ENCODE measurements at regions not wholly inside any gene's neighbourhood (a gene's known extent, or its start where the extent isn't known, plus 50 kb on each side); places are given as distances from the start of the nearest gene placed in this dataset.
"Not testable (repeated sequence)": the region's sequence is repeated elsewhere in the genome, so short reads cannot be mapped to it uniquely, and the experiment has no call there.

DNA sequence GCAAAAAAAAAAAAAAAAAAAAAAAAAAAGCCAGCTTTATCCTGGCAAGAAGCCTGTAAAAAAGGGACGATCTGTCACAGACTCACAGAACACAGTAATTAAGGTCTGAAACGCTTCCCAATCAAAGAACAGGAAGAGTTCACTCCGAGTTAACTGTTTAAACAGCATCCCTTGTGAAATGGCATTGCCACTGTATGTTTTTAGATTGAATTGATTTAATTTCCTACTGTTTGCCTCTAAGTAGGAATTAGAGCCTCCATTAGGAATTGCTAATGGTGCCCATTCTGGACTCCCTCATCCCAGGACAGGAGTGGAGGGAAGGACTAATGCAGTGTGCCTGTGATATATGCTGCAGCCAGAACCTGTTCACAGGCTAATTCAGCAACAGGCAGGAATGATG, 370.8 kb downstream of the RWDD3 start:
- DNase-seq (ENCODE audit: low read depth, low spot score): no peak

DNA sequence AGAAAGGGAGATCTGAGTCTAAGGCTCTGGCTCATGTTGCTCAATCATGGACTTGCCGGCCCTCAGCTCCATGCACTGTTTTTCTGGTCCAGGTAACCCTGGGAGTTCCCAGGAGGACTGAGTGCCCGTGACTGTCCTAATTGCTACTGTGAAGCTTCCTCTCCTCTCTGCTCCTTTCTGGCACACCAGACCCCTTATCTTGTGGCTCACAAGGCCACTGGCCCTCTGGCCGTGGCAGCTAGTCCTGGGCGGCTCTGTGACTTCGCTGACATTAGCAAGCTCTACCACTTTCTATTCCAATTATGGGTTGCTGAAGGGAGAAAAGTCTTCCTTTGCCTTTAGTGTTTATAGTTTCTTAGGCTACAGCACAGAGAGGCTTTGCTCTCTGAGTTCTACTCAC, 380.2 kb downstream of the RWDD3 start:
- DNase-seq (ENCODE audit: low read depth, low spot score): no peak

DNA sequence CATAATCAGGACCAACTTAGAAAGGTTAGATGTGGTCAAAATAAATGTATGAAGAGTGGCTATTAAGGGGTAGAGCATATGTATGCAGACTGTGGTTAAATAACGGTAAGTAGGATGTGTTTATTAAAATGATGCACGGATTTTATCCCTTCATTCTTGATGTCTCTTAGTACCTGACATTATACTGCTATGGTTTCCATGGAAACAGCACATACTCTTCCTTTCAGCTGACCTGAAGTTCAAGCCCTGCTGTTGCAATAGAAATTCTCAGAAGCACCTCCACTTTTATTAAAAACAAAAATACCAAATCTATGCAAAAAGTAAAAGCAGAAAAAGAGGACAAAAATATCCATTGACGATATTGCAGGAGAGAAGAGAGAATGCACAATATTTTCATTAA, 381.4 kb downstream of the RWDD3 start:
- no peak for DNase-seq (ENCODE audit: low read depth, low spot score)

DNA sequence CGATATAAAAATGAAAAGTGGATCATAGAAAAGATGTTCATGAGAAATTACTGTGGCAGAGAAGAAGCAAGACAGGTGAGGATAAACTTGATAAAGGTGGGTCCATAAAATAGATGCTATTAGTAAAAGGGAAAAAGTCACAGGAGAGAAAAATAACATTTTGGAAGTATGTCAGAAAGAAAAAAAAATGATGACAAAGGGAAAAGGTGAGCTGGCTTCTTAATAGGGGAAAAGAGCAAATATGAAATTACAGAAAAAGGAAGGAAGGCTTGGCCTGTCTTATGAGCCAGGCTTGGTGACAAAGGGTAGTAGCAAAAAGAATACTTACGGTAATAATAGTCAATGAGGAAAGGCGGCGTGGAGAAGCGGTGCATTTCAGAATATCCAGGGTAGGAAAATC, 386.1 kb downstream of the RWDD3 start:
- no peak for DNase-seq (ENCODE audit: low read depth, low spot score)

DNA sequence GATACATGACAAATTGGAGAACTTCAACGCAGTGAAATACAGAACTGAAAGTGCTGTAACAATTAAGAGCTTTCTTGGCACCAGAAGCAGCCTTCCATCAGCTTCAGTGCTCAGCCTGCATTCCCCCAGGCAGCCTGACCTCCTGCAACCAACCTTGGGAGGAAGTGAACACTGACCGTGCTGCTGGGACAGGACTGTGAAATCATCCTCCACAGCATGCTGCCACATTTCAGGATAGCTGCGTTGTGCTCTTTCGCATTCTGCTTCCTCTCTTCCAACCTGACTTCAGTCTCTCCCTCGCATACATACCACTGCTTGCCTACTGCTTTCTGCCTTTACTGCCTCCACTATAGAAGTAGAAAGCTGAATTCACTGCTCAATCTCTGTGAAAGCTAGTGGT, 388.6 kb downstream of the RWDD3 start:
- DNase-seq (ENCODE audit: low read depth, low spot score): no peak

DNA sequence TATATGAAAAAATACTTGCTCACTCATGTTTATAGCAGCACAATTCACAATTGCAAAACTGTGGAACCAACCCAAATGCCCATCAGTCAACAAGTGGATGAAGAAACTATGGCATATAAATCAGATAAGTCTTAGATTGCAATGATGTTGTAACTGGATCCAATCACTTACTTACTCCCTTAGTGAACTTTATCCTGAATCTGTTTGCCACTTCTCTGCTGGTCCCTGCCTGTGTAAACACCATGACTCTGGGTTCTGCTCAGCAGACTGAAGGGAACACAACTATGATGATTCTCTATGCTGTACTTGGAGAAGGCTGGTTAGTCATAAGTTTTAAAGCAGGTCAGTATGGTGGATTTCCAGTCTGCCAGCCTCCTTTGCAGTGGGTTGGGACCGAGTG, 391.2 kb downstream of the RWDD3 start:
- DNase-seq (ENCODE audit: low read depth, low spot score): no peak

DNA sequence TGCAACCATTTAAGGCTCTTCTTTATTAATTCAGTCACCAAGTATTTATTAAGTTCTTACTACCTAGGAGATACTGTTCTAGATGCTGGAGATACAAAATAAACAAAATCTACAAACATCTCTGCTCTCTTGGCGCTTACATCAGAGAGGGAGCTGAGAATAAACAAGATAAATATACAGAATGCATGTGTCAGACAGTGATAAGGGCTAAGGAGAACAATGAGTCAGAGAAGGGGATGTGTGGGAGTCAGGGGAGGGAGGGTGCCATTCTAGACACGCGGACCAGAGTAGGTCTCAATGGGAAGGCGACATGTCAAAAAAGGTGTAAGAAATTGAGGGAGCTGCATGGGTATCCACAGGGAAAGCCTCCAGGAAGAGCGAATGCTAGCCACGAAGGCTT, 393.2 kb downstream of the RWDD3 start:
- no peak for DNase-seq (ENCODE audit: low read depth, low spot score)

DNA sequence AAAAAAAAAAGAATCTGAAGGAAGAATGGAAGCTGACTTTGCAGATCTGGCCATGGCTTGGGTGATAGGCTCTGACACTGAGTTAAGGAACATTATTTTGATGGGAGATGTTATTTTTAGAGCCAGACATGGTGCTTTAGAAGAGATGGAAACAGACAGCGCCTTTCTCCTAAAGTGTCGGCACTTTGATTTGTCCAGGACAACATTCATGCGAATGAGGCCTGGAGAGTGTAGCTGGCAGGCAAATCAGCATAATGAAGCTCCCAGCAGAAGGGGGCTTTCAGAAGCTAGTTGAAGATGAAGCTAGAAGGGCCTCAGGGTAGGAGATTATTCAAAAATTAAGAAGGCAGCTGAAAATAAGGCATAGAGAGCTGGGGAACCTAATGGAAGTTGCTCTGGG, 397.7 kb downstream of the RWDD3 start:
- DNase-seq (ENCODE audit: low read depth, low spot score): no peak

DNA sequence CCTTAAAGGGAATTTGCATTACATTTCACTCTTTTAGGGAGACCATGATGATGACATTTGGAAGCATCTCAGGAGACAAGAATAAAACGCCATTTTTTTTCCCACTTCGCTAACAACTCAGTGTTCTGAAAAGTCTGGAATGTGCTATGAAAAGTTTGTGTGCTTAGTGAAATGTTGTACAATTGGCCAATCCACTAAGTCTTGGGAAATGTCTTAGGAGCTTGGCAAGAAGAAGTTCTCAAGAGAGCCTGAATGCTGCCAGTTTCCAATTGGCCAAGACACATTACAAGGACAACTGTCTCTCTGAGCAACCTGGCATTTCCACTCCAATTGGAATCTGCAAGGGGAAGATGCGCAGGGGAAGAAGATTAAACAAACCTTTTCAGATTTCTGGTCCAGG, 401.8 kb downstream of the RWDD3 start:
- DNase-seq (ENCODE audit: low read depth, low spot score): no peak

DNA sequence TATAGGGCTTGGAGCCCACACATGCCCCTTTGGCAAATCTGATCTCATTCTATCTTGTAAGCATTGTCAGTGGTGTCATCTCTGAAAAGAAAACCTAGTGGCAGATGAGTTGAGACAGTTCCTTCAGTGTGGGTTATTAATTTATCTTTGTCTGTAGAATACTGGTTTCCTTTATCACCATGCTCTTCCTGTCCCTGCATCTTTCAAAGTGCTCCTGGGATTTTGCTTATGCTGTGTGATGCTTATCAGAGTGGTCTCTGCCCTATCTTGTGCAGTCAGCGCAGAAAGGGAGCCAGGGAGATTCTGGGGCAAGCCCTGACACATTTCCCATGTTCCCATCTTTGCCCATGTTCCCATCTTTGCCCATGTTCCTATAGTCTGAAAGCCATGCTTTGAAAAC, 402.9 kb downstream of the RWDD3 start:
- DNase-seq (ENCODE audit: low read depth, low spot score): no peak

DNA sequence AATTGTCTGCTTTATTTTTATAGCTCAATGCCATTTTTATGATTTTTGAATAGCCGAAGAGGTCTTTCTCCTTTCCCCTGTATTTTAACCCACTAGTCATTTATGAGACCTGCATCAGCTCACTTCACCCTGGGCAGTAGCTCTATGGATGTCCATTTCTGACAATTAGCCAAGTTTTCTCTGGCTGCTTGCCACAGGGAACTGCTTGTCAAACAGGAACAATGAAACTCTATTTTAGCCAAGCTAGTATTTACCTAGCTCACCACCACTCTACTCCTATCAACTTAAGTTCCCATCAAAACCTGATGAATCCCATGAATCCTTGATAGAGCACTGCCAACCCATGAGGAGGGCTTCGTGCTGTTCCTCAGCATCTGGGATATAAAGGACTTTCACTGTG, 406.7 kb downstream of the RWDD3 start:
- DNase-seq (ENCODE audit: low read depth, low spot score): no peak

DNA sequence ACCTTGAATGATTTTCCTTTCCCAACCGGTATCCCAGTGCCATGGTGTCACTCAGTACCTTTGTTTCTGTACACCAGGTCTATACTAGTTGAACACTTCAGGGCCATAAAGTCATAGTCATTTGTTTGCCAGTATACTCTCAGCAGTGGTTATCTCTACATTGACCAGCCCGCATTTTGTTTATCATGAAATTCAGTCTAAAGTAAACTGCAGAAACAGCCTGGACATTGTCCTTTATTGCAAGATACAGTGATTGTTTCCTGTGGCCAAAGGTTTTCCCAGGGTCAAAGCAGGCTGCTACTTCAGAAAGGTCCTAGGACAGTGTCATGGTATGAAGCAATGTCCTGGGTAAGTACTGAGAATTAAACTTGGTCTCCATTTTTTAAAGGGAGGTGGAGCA, 407.4 kb downstream of the RWDD3 start:
- no peak for DNase-seq (ENCODE audit: low read depth, low spot score)

DNA sequence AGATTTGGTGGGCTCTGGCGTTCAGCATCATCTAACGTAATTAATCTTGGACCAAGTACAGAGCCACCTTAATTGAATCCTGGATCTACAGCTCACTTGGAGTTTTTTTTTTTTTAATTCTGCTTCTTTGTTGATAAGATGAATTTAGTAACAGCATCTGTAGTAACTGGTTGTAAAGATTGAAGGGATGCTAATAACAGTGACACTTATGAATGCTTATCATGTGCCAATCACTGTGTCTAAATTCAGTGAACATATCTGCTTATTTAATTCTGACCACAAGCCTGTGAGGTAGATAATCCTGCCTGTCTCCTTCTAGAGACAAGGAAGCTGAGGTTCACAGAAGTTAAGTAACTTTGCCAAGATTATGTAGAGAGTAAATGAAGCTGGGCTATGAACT, 408.0 kb downstream of the RWDD3 start:
- DNase-seq (ENCODE audit: low read depth, low spot score): no peak

DNA sequence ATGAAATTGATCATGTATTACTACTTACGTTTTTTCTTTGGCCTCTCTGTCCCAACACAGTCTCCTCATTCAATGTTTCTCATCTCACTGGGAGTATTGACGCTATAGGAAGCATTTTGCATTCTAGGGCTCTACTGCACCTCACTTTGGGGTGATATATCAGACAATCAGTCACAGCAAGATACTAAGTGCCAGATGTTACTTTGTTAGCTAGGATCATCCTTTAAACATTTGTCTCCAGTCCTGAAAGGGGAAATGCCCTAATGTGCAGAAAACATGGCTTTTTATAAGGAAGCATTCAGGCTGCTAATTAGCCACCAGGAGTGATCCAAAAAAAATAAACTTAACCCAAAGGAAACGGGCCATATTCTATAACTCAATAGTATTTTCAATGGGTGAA, 409.1 kb downstream of the RWDD3 start:
- no peak for DNase-seq (ENCODE audit: low read depth, low spot score)

DNA sequence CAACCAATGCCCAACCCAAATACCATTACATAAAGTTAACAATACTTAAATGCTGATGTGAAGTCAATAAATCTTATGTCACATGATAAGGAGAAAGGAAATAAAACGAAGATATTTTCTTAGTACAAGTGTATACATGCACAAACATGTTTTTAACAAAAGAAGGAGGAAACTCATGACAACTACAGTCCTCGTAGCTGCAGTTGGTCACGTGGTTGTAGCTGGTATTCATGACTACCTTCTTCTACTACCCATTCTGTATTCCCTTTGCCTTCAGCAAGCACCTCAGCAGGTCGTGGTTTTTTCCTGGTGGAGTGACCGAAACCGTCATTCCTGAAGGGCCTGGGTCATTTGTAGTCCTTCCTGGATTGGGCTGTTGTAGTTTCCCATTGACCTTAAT, 411.1 kb downstream of the RWDD3 start:
- not testable (repeated sequence) for DNase-seq (ENCODE audit: low read depth, low spot score)

DNA sequence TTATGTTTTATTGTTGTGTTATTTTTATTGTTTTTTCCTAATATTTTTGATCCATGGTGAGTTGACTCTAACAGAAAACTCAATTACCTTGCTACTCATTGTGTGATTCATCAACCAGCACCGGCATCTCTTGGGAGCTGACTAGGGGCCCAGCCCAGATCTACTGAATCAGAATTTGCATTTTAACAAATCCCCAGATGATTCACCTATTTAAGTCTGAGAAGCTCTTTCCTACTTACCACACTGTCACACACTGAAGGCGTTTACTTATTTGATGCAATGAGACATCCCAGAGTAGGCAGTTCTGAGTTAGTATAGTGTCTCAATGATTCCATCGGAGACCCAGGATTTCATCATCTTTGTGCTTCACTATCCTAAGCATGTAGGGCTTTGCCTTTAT, 416.6 kb downstream of the RWDD3 start:
- no peak for DNase-seq (ENCODE audit: low read depth, low spot score)

DNA sequence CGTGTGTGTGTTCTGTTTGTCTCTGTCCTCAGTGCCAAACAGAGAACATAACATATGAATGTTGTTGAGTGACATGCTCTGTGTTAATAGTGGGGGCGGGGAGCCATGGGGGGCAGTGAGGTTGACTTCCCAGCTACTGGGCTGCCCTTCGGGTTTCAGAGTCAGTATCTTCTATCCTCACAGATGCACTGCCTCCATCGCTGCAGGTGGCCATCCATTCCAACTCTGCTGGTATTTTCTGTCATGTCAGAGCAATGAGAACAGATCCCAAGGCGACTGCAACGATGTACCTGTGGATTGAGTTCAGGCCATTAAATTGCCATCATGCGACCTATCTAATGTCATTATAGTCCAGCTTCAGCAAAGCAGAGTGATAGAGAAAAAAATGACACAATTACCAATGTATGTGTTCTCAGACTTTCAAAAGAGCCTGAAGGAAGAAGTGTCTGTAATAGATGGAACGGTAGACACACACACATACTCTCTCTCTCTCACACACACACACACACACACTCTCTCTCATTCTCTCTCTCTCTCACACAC, 418.5 kb downstream of the RWDD3 start:
- DNase-seq (ENCODE audit: low read depth, low spot score): no peak

DNA sequence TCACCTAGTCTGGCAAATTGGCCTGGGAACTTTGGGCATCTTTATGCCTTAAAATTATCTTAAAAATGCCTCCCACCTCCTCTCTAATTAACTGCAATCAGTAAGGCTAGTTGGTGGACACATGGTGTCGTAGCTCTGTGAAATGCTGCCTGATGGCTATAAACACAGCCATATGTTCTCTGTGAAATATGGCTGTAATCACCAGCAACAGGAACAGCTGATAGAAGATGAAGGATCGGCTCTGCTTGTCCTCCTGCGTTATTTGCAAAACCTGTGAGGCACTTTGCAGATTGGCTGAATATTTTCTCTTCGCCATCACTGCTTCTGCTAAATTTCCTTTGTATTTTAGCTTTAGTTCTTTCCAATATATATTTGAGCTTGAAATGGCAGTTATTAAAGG, 419.6 kb downstream of the RWDD3 start:
- DNase-seq (ENCODE audit: low read depth, low spot score): no peak

DNA sequence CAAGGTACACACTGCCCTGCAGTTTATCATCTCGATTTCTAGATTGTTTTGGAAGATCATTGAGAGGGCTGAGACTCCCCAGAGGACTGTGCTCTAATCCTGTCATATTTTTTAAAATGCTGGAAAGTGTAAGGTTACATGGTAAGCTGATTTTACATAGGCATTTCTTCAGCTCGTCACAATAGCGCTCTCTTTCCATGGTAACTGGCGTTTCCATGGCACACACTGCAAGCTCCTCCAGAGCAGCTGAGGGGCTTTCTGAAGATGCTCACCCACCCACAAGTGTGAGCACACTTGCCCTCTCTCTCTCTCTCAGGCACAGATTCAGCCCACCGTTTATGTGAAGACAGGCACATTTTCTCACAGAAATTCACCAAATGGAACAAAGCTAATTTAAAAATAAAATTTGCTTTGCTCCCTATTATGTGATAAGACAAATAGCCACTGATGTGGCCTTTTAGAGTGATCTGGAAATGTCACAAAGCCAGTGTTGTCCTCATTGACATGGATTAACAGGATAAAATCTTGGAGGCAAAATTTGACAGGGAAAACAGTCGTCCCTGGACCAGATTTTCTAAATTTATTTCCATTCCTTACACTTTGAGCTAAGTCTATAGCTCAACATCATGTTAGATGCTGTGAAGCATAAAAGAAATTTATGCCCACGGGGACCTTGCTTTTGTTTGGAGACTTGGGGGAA, 421.5 kb downstream of the RWDD3 start:
- DNase-seq (ENCODE audit: low read depth, low spot score): no peak

DNA sequence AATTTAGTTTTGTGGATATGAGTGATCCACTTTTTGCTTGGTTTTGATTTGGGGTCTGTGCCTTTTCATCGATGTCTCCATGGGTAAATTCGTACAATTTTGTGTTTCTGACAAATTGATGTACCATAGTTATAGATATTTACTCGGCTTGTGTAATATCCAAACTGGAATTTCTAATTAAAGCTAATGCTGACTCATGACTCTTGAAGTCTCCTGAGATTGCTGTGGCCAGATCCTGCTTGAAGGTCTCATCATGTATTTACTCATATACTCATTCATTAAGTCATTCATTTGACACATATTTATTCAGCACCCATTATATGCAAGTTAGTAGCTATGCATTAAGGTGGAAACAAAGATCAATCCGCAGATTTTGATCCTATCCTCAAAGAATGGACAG, 423.2 kb downstream of the RWDD3 start:
- no peak for DNase-seq (ENCODE audit: low read depth, low spot score)

DNA sequence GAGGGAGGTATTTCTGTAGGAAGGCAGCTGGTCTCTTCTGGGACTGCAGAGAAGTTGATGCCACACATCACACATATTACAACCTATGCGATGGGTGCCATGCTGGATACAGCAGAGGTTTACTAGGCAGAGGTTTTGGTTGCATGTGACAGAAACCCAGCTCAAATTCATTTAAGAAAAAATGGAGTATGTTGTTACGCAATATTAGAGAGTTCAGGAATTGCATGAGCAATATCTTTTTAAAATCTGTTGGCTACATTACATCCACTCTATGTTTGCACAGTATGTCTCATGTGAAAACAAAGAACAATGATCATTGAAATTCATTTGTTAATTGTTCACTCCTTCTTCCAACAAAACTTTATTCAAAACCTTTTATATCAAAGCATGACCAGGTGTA, 425.2 kb downstream of the RWDD3 start:
- no peak for DNase-seq (ENCODE audit: low read depth, low spot score)

DNA sequence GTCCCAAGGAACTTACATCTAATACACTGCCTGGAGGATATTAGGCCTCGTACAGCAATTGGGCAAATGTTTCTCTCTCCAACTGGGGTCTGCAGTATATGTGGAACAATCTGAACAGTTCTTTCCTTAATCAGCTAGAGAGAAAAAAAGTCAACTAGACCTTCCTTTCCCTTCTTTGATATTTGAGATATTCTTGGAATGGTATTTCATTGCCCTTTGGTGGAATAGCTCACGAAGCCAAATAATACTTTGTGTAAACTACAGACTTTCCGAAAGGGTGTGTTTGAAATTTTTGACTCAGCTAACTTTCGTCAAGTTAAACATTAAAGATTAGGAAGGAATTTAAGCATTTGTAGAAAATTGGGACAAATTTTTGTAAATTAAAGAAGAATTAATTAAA, 425.6 kb downstream of the RWDD3 start:
- DNase-seq (ENCODE audit: low read depth, low spot score): no peak

DNA sequence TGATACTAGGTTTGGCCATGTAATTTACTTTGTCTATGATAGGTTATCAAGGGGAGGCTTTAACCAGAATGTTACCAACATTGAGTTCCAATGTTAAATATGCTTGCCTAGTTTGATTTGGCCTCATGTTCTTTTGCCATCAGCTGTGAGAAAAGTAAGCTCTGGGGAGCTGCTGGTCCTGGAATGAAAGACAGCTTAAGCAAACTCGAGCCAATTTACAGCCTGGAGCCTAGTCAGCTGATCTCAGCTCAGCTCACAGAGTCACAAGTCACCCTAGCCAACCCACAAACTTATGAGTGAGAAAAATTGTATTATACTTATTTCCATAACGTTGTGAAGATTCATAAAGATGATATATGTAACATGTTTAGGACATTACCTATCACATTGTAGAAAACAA, 426.7 kb downstream of the RWDD3 start:
- no peak for DNase-seq (ENCODE audit: low read depth, low spot score)

DNA sequence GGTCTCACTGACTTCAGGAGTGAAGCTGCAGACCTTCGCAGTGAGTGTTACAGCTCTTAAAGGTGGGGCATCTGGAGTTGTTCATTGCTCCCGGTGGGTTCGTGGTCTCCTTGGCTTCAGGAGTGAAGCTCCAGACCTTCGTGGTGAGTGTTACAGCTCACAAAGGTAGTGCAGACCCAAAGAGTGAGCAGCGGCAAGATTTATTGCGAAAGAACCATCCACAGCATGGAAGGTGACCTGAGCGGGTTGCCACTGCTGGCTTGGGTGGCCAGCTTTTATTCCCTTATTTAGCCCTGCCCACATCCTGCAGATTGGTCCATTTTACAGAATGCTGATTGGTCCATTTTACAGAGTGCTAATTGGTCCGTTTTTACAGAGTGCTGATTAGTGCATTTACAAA, 429.5 kb downstream of the RWDD3 start:
- not testable (repeated sequence) for DNase-seq (ENCODE audit: low read depth, low spot score)

Measured in smooth muscle cell of the brain vasculature (primary cell).